HL-60 (cell line): ENCODE measurements at regions not wholly inside any gene's neighbourhood (a gene's known extent, or its start where the extent isn't known, plus 50 kb on each side); places are given as distances from the start of the nearest gene placed in this dataset.

ENCODE experiments used
- DNase-seq, 2 experiments: peaks; one replicate each; pipeline ENCODE4 v3.0.0-alpha.2; 2010 to 2020; ENCODE audit warnings: low read depth in 1 of 2, low spot score in 1 of 2
- H3K27ac ChIP-seq: fragments of 250-450 bp; sonication (Bioruptor Pico); replicated peaks from 2 replicates; pipeline ENCODE4 v1.5.1; 2020; ENCODE audit warnings: mild to moderate bottlenecking, moderate library complexity
- H3K27me3 ChIP-seq: fragments of 250-450 bp; sonication (Bioruptor Pico); 2 replicates; pipeline ENCODE4 v1.5.1; 2021; ENCODE audit warnings: mild to moderate bottlenecking, moderate library complexity; ENCODE audit not compliant: insufficient read depth, poor library complexity, severe bottlenecking
- H3K4me3 ChIP-seq: replicated peaks from 2 replicates; pipeline ENCODE4 v1.5.1; 2011; ENCODE audit warnings: mild to moderate bottlenecking, control low read depth, low read length; ENCODE audit not compliant: insufficient read depth
- CTCF ChIP-seq: IDR thresholded peaks from one replicate; pipeline ENCODE4 v1.5.1; 2011; ENCODE audit warnings: low read length, control low read depth, inconsistent platforms; ENCODE audit not compliant: insufficient read depth
- GABPA ChIP-seq: IDR thresholded peaks from 2 replicates; pipeline ENCODE4 v1.6.1; 2012; ENCODE audit warnings: low read depth
- POLR2AphosphoS5 ChIP-seq: IDR thresholded peaks from 2 replicates; pipeline ENCODE4 v1.6.1; 2012; ENCODE audit warnings: low read depth
- REST ChIP-seq: IDR thresholded peaks from 2 replicates; pipeline ENCODE4 v1.6.1; 2012; ENCODE audit warnings: low read depth; ENCODE audit not compliant: insufficient replicate concordance
- SPI1 ChIP-seq: IDR thresholded peaks from 2 replicates; pipeline ENCODE4 v1.6.1; 2012; ENCODE audit warnings: low read depth, mild to moderate bottlenecking, borderline replicate concordance

- no peak for DNase-seq
- TF ChIP-seq SPI1 (no peak), GABPA (no peak), POLR2AphosphoS5 (no peak), REST (no peak), CTCF (no peak)
- Histone ChIP-seq H3K4me3 (no peak overlapping the region), H3K27me3 (no peaks in the 10 kb centered on the region), H3K27ac (no peak overlapping the region)
Measured at GRCh38 chr6:95865857-95866256, 149.9 kb upstream of the FUT9 start.

GRCh38 chr6:95866732-95867131 lies 149.0 kb upstream of the FUT9 start:
- H3K4me3 ChIP-seq, result no peak overlapping the region
- TF ChIP-seq GABPA, result no peak
- TF ChIP-seq REST, result no peak
- TF ChIP-seq POLR2AphosphoS5, result no peak
- no peak for TF ChIP-seq SPI1
- no peak for TF ChIP-seq CTCF
- DNase-seq, result no peak
- no peaks in the 10 kb centered on the region for H3K27me3 ChIP-seq
- no peak overlapping the region for H3K27ac ChIP-seq

GRCh38 chr6:95867205-95867604 lies 148.6 kb upstream of the FUT9 start:
- H3K27me3 ChIP-seq, result no peaks in the 10 kb centered on the region
- DNase-seq, result no peak
- TF ChIP-seq CTCF (no peak), POLR2AphosphoS5 (no peak), REST (no peak), SPI1 (no peak), GABPA (no peak)
- no peak overlapping the region for H3K4me3 ChIP-seq
- H3K27ac ChIP-seq, result no peak overlapping the region
